Islet precursor cell (in vitro differentiated cells): ENCODE measurements at regions not wholly inside any gene's neighbourhood (a gene's known extent, or its start where the extent isn't known, plus 50 kb on each side); places are given as distances from the start of the nearest gene placed in this dataset.
"Not testable (repeated sequence)": the region's sequence is repeated elsewhere in the genome, so short reads cannot be mapped to it uniquely, and the experiment has no call there.

Experiments used
- DNase-seq: peaks from one replicate; pipeline ENCODE4 v3.0.0-alpha.2; 2018

GRCh38 chr11:29623144-29623722 lies 393.6 kb downstream of the KCNA4 start:
- peak; percentile 71 for DNase-seq

- no peak for DNase-seq
Measured at GRCh38 chr11:29616611-29617010, 400.2 kb downstream of the KCNA4 start.

GRCh38 chr11:29612423-29612822 lies 404.4 kb downstream of the KCNA4 start:
- no peak for DNase-seq

GRCh38 chr11:29606330-29607031 lies 410.3 kb downstream of the KCNA4 start:
- no peak for DNase-seq

- not testable (repeated sequence) for DNase-seq
Measured at GRCh38 chr11:29600151-29600575, 416.7 kb downstream of the KCNA4 start.

- DNase-seq, result no peak
Measured at GRCh38 chr11:29584342-29584741, 432.5 kb downstream of the KCNA4 start.

GRCh38 chr11:29578806-29579205 lies 438.0 kb downstream of the KCNA4 start:
- no peak for DNase-seq

- no peak for DNase-seq
Measured at GRCh38 chr11:29564486-29564885, 452.3 kb downstream of the KCNA4 start.

- DNase-seq, result no peak
Measured at GRCh38 chr11:29562183-29562582, 454.6 kb downstream of the KCNA4 start.

- no peak for DNase-seq
Measured at GRCh38 chr11:29553990-29554389, 462.8 kb downstream of the KCNA4 start.

- no peak for DNase-seq
Measured at GRCh38 chr11:29538339-29539036, 478.3 kb downstream of the KCNA4 start.

GRCh38 chr11:29534836-29535235 lies 482.0 kb downstream of the KCNA4 start:
- DNase-seq, result no peak

GRCh38 chr11:29530961-29531360 lies 485.9 kb downstream of the KCNA4 start:
- no peak for DNase-seq

- peak; percentile 60 for DNase-seq
Measured at GRCh38 chr11:29527391-29527936, 489.4 kb downstream of the KCNA4 start.

- peak; percentile 67 for DNase-seq
Measured at GRCh38 chr11:29518389-29519174, 498.2 kb downstream of the KCNA4 start.

GRCh38 chr11:29511394-29511793 lies 505.4 kb downstream of the KCNA4 start:
- no peak for DNase-seq

GRCh38 chr11:29507376-29507775 lies 509.5 kb downstream of the KCNA4 start:
- no peak for DNase-seq

- no peak for DNase-seq
Measured at GRCh38 chr11:29495676-29496075, 521.2 kb downstream of the KCNA4 start.

- DNase-seq, result no peak
Measured at GRCh38 chr11:29490938-29491337, 525.9 kb downstream of the KCNA4 start.

GRCh38 chr11:29486301-29486700 lies 530.5 kb downstream of the KCNA4 start:
- DNase-seq, result no peak

- DNase-seq, result no peak
Measured at GRCh38 chr11:29485641-29486040, 531.2 kb downstream of the KCNA4 start.

GRCh38 chr11:29484548-29484947 lies 532.3 kb downstream of the KCNA4 start:
- DNase-seq, result no peak

GRCh38 chr11:29483831-29484230 lies 533.0 kb downstream of the KCNA4 start:
- DNase-seq, result no peak
